ENCODE measurements at regions not wholly inside any gene's neighbourhood (a gene's known extent, or its start where the extent isn't known, plus 50 kb on each side); places are given as distances from the start of the nearest gene placed in this dataset.

GRCh38 chrX:147680251-147680650 is 231.5 kb upstream of the FMR1 start:
- Histone ChIP-seq H4K20me1 (ENCODE audit: insufficient read depth) (no peaks in the 10 kb centered on the region), H3K9me2 (ENCODE audit: insufficient read depth) (no peaks in the 10 kb centered on the region), H3K27ac (ENCODE audit: low read depth, low read length) (no peak overlapping the region), H2AFZ (ENCODE audit: low read depth, low read length, poor library complexity, severe bottlenecking) (no peak overlapping the region), H3K36me3 (ENCODE audit: control insufficient read depth in 1 of 2, insufficient read depth in 2 of 2, low read length in 2 of 2) (no peaks in the 10 kb centered on the region), H3K4me1 (ENCODE audit: control insufficient read depth in 1 of 2, insufficient read depth in 2 of 2, low read length in 2 of 2) (no peaks in the 10 kb centered on the region), H3K9me3 (ENCODE audit: control insufficient read depth in 1 of 2, insufficient read depth in 1 of 2, low read depth in 1 of 2, low read length in 2 of 2) (no peaks in the 10 kb centered on the region), H3K4me3 (replicated peaks in 1 of 2; ENCODE audit: low read depth in 1 of 2, low read length in 2 of 2) (no peak overlapping the region), H3K9ac (ENCODE audit: low read length) (no peak overlapping the region), H3K27me3 (ENCODE audit: insufficient read depth, low read length) (no peaks in the 10 kb centered on the region), H3K79me2 (ENCODE audit: insufficient read depth, low read length) (no peaks in the 10 kb centered on the region), H3K4me2 (ENCODE audit: low read length) (no peak overlapping the region)
- no TSS peak for BruUV-seq (replicated peaks)
- CTCF ChIA-PET, result no interaction called here
- intact Hi-C loops (cut with micrococcal nuclease), result no loop called here
- RAD21 ChIA-PET (ENCODE audit: low non-redundant PET in 1 of 2, low total read pairs in 2 of 2, uncharacterized antibody in 2 of 2, unreplicated experiment in 2 of 2), result no interaction called here
- ATAC-seq, result no peak
- no peak for DNase-seq (ENCODE audit: low read depth, low spot score)
- POLR2A ChIA-PET, result no interaction called here
- TF ChIP-seq SP1 (IDR thresholded peaks at IDR 0.05; ENCODE audit: low read depth), result no peak

GRCh38 chrX:147693511-147693910 is 218.2 kb upstream of the FMR1 start:
- no peak for ATAC-seq
- Histone ChIP-seq H3K4me3 (replicated peaks in 1 of 2; ENCODE audit: low read depth in 1 of 2, low read length in 2 of 2) (no peak overlapping the region), H4K20me1 (ENCODE audit: insufficient read depth) (no peaks in the 10 kb centered on the region), H3K4me1 (ENCODE audit: control insufficient read depth in 1 of 2, insufficient read depth in 2 of 2, low read length in 2 of 2) (no peaks in the 10 kb centered on the region), H3K9me3 (ENCODE audit: control insufficient read depth in 1 of 2, insufficient read depth in 1 of 2, low read depth in 1 of 2, low read length in 2 of 2) (no peaks in the 10 kb centered on the region), H2AFZ (ENCODE audit: low read depth, low read length, poor library complexity, severe bottlenecking) (no peak overlapping the region), H3K9me2 (ENCODE audit: insufficient read depth) (no peaks in the 10 kb centered on the region), H3K4me2 (ENCODE audit: low read length) (no peak overlapping the region), H3K36me3 (ENCODE audit: control insufficient read depth in 1 of 2, insufficient read depth in 2 of 2, low read length in 2 of 2) (no peaks in the 10 kb centered on the region), H3K27ac (ENCODE audit: low read depth, low read length) (no peak overlapping the region), H3K27me3 (ENCODE audit: insufficient read depth, low read length) (no peaks in the 10 kb centered on the region), H3K9ac (ENCODE audit: low read length) (no peak overlapping the region), H3K79me2 (ENCODE audit: insufficient read depth, low read length) (no peaks in the 10 kb centered on the region)
- intact Hi-C loops (cut with micrococcal nuclease), result no loop called here
- DNase-seq (ENCODE audit: low read depth, low spot score), result no peak
- no peak for TF ChIP-seq CEBPB (IDR thresholded peaks at IDR 0.05; ENCODE audit: low read depth)
- TF ChIP-seq YY1 (IDR thresholded peaks at IDR 0.05; ENCODE audit: extremely low read depth, insufficient replicate concordance, low read depth, low read length), result no peak
- no peak for TF ChIP-seq ATF3 (IDR thresholded peaks at IDR 0.05)
- no peak for TF ChIP-seq SIN3A (IDR thresholded peaks at IDR 0.05; ENCODE audit: low read depth)
- no peak for TF ChIP-seq CTCF (IDR thresholded peaks at IDR 0.05 in 2 of 3, conservative IDR thresholded peaks at IDR 0.05 in 1 of 3; ENCODE audit: borderline replicate concordance in 1 of 3, insufficient read depth in 1 of 3, low read depth in 2 of 3, low read length in 2 of 3)
- no peak for TF ChIP-seq REST (IDR thresholded peaks at IDR 0.05; ENCODE audit: low read depth)
- TF ChIP-seq SP1 (IDR thresholded peaks at IDR 0.05; ENCODE audit: low read depth), result no peak
- no peak for TF ChIP-seq ZFX (IDR thresholded peaks at IDR 0.05)
- no peak for TF ChIP-seq EGR1 (IDR thresholded peaks at IDR 0.05; ENCODE audit: low read depth)
- no peak for TF ChIP-seq JUND (IDR thresholded peaks at IDR 0.05)
- TF ChIP-seq EZH2 (IDR thresholded peaks at IDR 0.05), result no peak
- no peak for TF ChIP-seq RAD21 (IDR thresholded peaks at IDR 0.05; ENCODE audit: low read depth)
- no peak for TF ChIP-seq POLR2A (IDR thresholded peaks at IDR 0.05; ENCODE audit: borderline replicate concordance, extremely low read depth, insufficient read depth, insufficient read length)
- no peak for TF ChIP-seq EZH2phosphoT487 (IDR thresholded peaks at IDR 0.05; ENCODE audit: borderline replicate concordance)
- TF ChIP-seq MAX (IDR thresholded peaks at IDR 0.05), result no peak
- no peak for TF ChIP-seq ELF1 (IDR thresholded peaks at IDR 0.05; ENCODE audit: borderline replicate concordance, low read depth)
- TF ChIP-seq POLR2AphosphoS5 (IDR thresholded peaks at IDR 0.05; ENCODE audit: low read depth, low read length), result no peak
- BruUV-seq (replicated peaks), result no TSS peak
- RAD21 ChIA-PET (ENCODE audit: low non-redundant PET in 1 of 2, low total read pairs in 2 of 2, uncharacterized antibody in 2 of 2, unreplicated experiment in 2 of 2), result no interaction called here
- CTCF ChIA-PET, result no interaction called here
- POLR2A ChIA-PET, result no interaction called here
